ENCODE measurements at regions not wholly inside any gene's neighbourhood (a gene's known extent, or its start where the extent isn't known, plus 50 kb on each side); places are given as distances from the start of the nearest gene placed in this dataset.

DNA sequence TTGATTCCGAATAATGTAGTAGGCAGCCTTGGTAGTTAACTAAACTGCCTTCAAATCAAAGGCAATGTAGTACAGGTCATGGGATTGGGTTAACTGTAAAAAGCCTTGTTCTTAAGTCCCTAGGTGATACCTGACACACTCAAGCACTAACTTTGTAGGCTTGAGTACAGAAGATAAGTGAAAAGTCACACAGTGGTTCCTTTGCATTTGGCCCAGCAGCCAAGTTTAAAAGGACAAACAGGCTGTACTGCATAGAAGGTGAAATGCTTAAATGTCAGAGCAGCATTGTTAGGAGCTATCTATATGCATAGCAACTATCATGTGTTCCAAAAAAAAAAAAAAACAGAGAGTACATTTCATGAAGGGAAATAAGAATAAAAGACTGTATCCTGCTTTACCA lies 178.4 kb downstream of the ATOH1 start:
- no peaks in the 10 kb centered on the region for H3K4me1 Mint-ChIP-seq (ENCODE audit: low read depth)
- H3K27ac Mint-ChIP-seq, result no peak overlapping the region
- H3K36me3 Mint-ChIP-seq (ENCODE audit: low read depth), result no peaks in the 10 kb centered on the region
- ChIA-PET POLR2A (no interaction called here), CTCF (no interaction called here)
- H3K27me3 Mint-ChIP-seq, result no peaks in the 10 kb centered on the region
- intact Hi-C loops (cut with micrococcal nuclease), result no loop called here
- ATAC-seq, result no peak
- TF ChIP-seq, protein P1, sequence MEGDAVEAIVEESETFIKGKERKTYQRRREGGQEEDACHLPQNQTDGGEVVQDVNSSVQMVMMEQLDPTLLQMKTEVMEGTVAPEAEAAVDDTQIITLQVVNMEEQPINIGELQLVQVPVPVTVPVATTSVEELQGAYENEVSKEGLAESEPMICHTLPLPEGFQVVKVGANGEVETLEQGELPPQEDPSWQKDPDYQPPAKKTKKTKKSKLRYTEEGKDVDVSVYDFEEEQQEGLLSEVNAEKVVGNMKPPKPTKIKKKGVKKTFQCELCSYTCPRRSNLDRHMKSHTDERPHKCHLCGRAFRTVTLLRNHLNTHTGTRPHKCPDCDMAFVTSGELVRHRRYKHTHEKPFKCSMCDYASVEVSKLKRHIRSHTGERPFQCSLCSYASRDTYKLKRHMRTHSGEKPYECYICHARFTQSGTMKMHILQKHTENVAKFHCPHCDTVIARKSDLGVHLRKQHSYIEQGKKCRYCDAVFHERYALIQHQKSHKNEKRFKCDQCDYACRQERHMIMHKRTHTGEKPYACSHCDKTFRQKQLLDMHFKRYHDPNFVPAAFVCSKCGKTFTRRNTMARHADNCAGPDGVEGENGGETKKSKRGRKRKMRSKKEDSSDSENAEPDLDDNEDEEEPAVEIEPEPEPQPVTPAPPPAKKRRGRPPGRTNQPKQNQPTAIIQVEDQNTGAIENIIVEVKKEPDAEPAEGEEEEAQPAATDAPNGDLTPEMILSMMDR (IDR thresholded peaks at IDR 0.05), result no peak
- no peak for DNase-seq
- H3K4me3 Mint-ChIP-seq, result no peak overlapping the region
- H3K9me3 Mint-ChIP-seq, result peaks cover 1% of the 10 kb centered on the region

DNA sequence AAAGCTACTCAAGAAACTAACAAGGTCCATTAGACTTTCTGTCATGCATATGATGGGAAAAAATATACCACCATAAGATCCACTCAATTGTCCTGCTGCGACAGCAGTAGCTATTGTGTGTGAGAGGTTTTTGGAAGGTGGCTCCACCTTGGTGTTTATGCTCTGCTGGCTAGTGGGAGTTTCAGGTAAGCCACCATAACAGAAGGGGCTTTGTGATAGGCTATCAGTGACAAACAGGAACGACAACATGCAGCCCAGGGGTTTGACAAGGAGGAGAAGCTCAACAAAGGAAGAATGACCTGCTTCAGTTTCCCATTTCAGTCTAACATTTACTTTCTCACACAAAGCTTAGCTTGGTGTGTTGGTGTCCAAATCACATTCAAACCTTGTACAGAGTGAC lies 182.6 kb downstream of the ATOH1 start:
- intact Hi-C loops (cut with micrococcal nuclease), result no loop called here

DNA sequence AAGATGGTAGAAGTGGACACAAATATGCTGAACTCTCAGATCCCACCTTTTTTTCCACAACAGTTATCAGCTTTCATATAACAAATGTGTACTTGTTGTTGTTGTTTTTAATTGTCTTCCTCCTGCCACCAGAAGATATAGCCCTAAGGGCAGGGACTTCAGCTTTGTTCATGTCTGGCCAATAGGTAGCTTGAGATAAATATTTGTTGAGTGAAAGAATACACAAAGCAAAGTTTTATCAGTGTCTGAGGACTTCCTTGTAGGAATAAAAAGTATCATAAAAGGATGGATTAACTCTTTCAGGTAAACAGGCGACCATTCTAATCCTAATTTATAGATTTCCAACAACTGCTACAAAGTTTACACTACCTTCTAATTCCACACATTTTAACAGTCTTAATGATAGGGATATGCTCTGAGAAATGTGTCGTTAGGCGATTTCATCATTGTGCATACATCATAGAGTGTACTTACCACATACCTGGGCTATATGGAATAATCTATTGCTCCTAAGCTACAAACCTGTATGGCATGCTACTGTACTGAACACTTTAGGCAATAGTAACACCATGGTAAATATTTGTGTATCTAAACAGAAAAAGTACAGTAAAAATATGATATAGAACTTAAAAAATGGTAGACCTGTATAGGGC lies 186.1 kb downstream of the ATOH1 start:
- H3K27ac Mint-ChIP-seq, result no peak overlapping the region
- no peak for ATAC-seq
- POLR2A ChIA-PET, result no interaction called here
- H3K27me3 Mint-ChIP-seq, result no peaks in the 10 kb centered on the region
- H3K36me3 Mint-ChIP-seq (ENCODE audit: low read depth), result no peaks in the 10 kb centered on the region
- DNase-seq, result no peak
- no peaks in the 10 kb centered on the region for H3K9me3 Mint-ChIP-seq
- TF ChIP-seq, protein P1 (IDR thresholded peaks at IDR 0.05), result no peak
- CTCF ChIA-PET, result no interaction called here
- H3K4me1 Mint-ChIP-seq (ENCODE audit: low read depth), result no peaks in the 10 kb centered on the region
- intact Hi-C loops (cut with micrococcal nuclease), result no loop called here
- H3K4me3 Mint-ChIP-seq, result no peak overlapping the region

More for the DNA sequence above, 182.6 kb downstream of the ATOH1 start:
- POLR2A ChIA-PET, result no interaction called here
- DNase-seq (no peak), ATAC-seq (no peak)
- no peaks in the 10 kb centered on the region for H3K27me3 Mint-ChIP-seq
- H3K4me3 Mint-ChIP-seq, result no peak overlapping the region
- H3K36me3 Mint-ChIP-seq (ENCODE audit: low read depth), result no peaks in the 10 kb centered on the region
- H3K9me3 Mint-ChIP-seq, result peaks cover 1% of the 10 kb centered on the region
- TF ChIP-seq, protein P1 (IDR thresholded peaks at IDR 0.05), result no peak
- no peak overlapping the region for H3K27ac Mint-ChIP-seq
- CTCF ChIA-PET, result interaction anchor here (1.2 kb wide), 1 partner anchor 8 kb away, joined by 3 read pairs; no protein-coding TSS in a partner anchor
- H3K4me1 Mint-ChIP-seq (ENCODE audit: low read depth), result no peaks in the 10 kb centered on the region

DNA sequence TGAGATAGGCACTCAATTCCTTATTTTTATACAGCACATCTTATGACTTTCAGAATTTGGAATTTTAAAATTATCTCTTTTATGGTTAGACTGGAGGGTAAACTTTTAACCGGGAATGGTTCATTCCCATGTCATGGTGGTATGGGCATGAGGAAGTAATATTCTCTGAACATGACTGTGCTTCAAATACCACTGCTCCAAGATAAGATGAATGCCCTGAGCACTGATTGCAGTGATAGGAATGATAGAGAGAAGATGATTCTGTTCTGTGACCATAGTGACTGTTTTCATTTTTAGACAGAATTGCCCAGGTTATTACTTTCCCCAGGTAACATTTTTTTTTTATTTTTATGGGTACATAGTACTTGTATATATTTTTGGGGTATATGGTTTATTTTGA lies 187.4 kb downstream of the ATOH1 start:
- H3K36me3 Mint-ChIP-seq (ENCODE audit: low read depth), result no peaks in the 10 kb centered on the region
- intact Hi-C loops (cut with micrococcal nuclease), result no loop called here
- TF ChIP-seq, protein P1 (IDR thresholded peaks at IDR 0.05), result no peak
- ChIA-PET CTCF (no interaction called here), POLR2A (no interaction called here)
- H3K9me3 Mint-ChIP-seq, result no peaks in the 10 kb centered on the region
- no peak for ATAC-seq
- no peak for DNase-seq
- H3K27ac Mint-ChIP-seq, result no peak overlapping the region
- H3K4me1 Mint-ChIP-seq (ENCODE audit: low read depth), result no peaks in the 10 kb centered on the region
- no peaks in the 10 kb centered on the region for H3K27me3 Mint-ChIP-seq
- H3K4me3 Mint-ChIP-seq, result no peak overlapping the region

DNA sequence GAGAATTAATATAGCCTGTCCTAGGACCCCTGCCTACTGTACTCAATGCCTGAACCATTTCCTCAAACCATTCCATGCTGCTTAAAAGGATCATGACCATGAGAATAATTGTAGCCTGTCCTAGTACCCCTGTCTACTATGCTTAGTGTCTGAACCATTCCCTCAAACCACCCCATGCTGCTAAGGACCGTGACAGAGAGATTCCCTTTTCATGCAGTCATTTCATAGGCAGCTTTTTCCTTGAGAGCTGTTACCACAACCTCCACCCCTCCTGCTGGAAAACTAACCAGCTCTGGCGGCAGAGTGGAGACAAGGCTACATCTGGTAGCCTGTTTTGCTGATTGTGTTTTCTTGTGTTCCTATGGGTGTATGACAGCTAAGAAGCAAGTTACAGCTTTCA lies 174.9 kb upstream of the SMARCAD1 start:
- ATAC-seq (no peak), DNase-seq (no peak)
- no peaks in the 10 kb centered on the region for H3K4me1 Mint-ChIP-seq (ENCODE audit: low read depth)
- intact Hi-C loops (cut with micrococcal nuclease), result no loop called here
- H3K36me3 Mint-ChIP-seq (ENCODE audit: low read depth), result no peaks in the 10 kb centered on the region
- no peak overlapping the region for H3K27ac Mint-ChIP-seq
- CTCF ChIA-PET, result no interaction called here
- TF ChIP-seq, protein P1 (IDR thresholded peaks at IDR 0.05), result no peak
- POLR2A ChIA-PET, result no interaction called here
- H3K9me3 Mint-ChIP-seq, result no peaks in the 10 kb centered on the region
- H3K4me3 Mint-ChIP-seq, result no peak overlapping the region
- H3K27me3 Mint-ChIP-seq, result no peaks in the 10 kb centered on the region
